ENCODE measurements at regions not wholly inside any gene's neighbourhood (a gene's known extent, or its start where the extent isn't known, plus 50 kb on each side); places are given as distances from the start of the nearest gene placed in this dataset.

GRCh38 chr7:117963264-117964197 lies 90.3 kb upstream of the CTTNBP2 start:
- TF ChIP-seq CTCF (IDR thresholded peaks at IDR 0.05; ENCODE audit: low read depth, low read length, missing input control) = no peak
- no peak for TF ChIP-seq TAF1 (conservative IDR thresholded peaks at IDR 0.05)
- no peak for TF ChIP-seq EGR1 (IDR thresholded peaks at IDR 0.05; ENCODE audit: low read depth in 2 of 2)
- TF ChIP-seq MAX (IDR thresholded peaks at IDR 0.05) = no peak
- TF ChIP-seq RAD21 (IDR thresholded peaks at IDR 0.05) = no peak
- TF ChIP-seq ATF3 (IDR thresholded peaks at IDR 0.05) = no peak
- TF ChIP-seq REST (IDR thresholded peaks at IDR 0.05) = no peak
- no peak for TF ChIP-seq GABPA (IDR thresholded peaks at IDR 0.05 in 1 of 2, conservative IDR thresholded peaks at IDR 0.05 in 1 of 2)
- no peak for TF ChIP-seq FOXA1 (IDR thresholded peaks at IDR 0.05)

Data from liver (tissue), 3 donors.